GM10248 (cell line): ENCODE measurements at regions not wholly inside any gene's neighbourhood (a gene's known extent, or its start where the extent isn't known, plus 50 kb on each side); places are given as distances from the start of the nearest gene placed in this dataset.

Experiments used
- CTCF ChIA-PET: fragments of 300-600 bp; sonication (Branson Sonifier 250); formaldehyde crosslinking; extraction: SDS; loops from one replicate; lab custom pipeline; 2021; ENCODE audit warnings: antibody characterized with exemption; lab: Yijun Ruan, JAX
- POLR2A ChIA-PET: fragments of 350-650 bp; sonication (Branson Sonifier 250); formaldehyde crosslinking; extraction: SDS; loops from one replicate; lab custom pipeline; 2020; ENCODE audit warnings: antibody characterized with exemption; lab: Yijun Ruan, JAX
- DNase-seq: peaks from one replicate; pipeline ENCODE4 v3.0.0; 2012; ENCODE audit errors: extremely low spot score
- CTCF ChIP-seq: IDR thresholded peaks from 2 replicates; pipeline ENCODE4 v1.5.1; 2012; ENCODE audit warnings: mild to moderate bottlenecking, low read depth; ENCODE audit errors: extremely low read depth, missing control alignments, control extremely low read depth

- no peak for DNase-seq
- no peak for TF ChIP-seq CTCF
- POLR2A ChIA-PET, result no interaction called here
- CTCF ChIA-PET, result interaction anchor here (0.9 to 1.7 kb wide), 2 partner anchors 10 to 43 kb away, joined by 3 read pairs; no protein-coding TSS in a partner anchor
Observed at GRCh38 chr3:181613813-181614212, 97.9 kb upstream of the SOX2 start.

GRCh38 chr3:181613191-181613590, 98.5 kb upstream of the SOX2 start:
- TF ChIP-seq CTCF, result no peak
- no peak for DNase-seq
- ChIA-PET CTCF (interaction anchor here (1.7 kb wide), 1 partner anchor 9 kb away, joined by 3 read pairs; no protein-coding TSS in a partner anchor), POLR2A (no interaction called here)

GRCh38 chr3:181610973-181611265, 100.8 kb upstream of the SOX2 start:
- ChIA-PET CTCF (no interaction called here), POLR2A (no interaction called here)
- no peak for TF ChIP-seq CTCF
- no peak for DNase-seq

- no peak for DNase-seq
- TF ChIP-seq CTCF, result no peak
- CTCF ChIA-PET, result no interaction called here
- POLR2A ChIA-PET, result no interaction called here
Observed at GRCh38 chr3:181610083-181610972, 101.4 kb upstream of the SOX2 start.

GRCh38 chr3:181609030-181609767, 102.5 kb upstream of the SOX2 start:
- ChIA-PET POLR2A (no interaction called here), CTCF (no interaction called here)
- no peak for TF ChIP-seq CTCF
- no peak for DNase-seq

- no peak for TF ChIP-seq CTCF
- ChIA-PET CTCF (interaction anchor here (0.9 kb wide), 1 partner anchor 10 kb away, joined by 3 read pairs; no protein-coding TSS in a partner anchor), POLR2A (no interaction called here)
Observed at GRCh38 chr3:181604267-181604666, 107.5 kb upstream of the SOX2 start.

More at GRCh38 chr3:181604267-181604666, 107.5 kb upstream of the SOX2 start:
- DNase-seq, result no peak
